H9 (cell line): ENCODE measurements at regions not wholly inside any gene's neighbourhood (a gene's known extent, or its start where the extent isn't known, plus 50 kb on each side); places are given as distances from the start of the nearest gene placed in this dataset.

ENCODE experiments used
- DNase-seq: peaks from one replicate; pipeline ENCODE4 v3.0.0-alpha.2; 2017
- H2AFZ ChIP-seq: one replicate; pipeline ENCODE4 v1.6.1; 2013; ENCODE audit warnings: mild to moderate bottlenecking, low read length, control low read depth, moderate library complexity
- H2AK5ac ChIP-seq: 2 replicates; pipeline ENCODE4 v1.6.1; 2013; ENCODE audit warnings: low read length, control low read depth, mixed read lengths; ENCODE audit not compliant: insufficient read length
- H2BK120ac ChIP-seq: one replicate; pipeline ENCODE4 v1.6.1; 2013; ENCODE audit warnings: low read depth, mild to moderate bottlenecking, low read length, control low read depth, inconsistent platforms; ENCODE audit not compliant: poor library complexity, severe bottlenecking
- H2BK12ac ChIP-seq: 2 replicates; pipeline ENCODE4 v1.6.1; 2013; ENCODE audit warnings: low read length, control low read depth, mixed read lengths, low read depth; ENCODE audit not compliant: insufficient read length
- H2BK15ac ChIP-seq: 2 replicates; pipeline ENCODE4 v1.6.1; 2013; ENCODE audit warnings: low read depth, low read length, control low read depth
- H2BK20ac ChIP-seq: one replicate; pipeline ENCODE4 v1.6.1; 2013; ENCODE audit warnings: low read depth, mild to moderate bottlenecking, low read length, control low read depth, inconsistent platforms; ENCODE audit not compliant: poor library complexity, severe bottlenecking
- H2BK5ac ChIP-seq: 2 replicates; pipeline ENCODE4 v1.6.1; 2013; ENCODE audit warnings: low read length, control low read depth, mixed read lengths; ENCODE audit not compliant: insufficient read length
- H3K14ac ChIP-seq: 2 replicates; pipeline ENCODE4 v1.6.1; 2013; ENCODE audit warnings: low read length, control low read depth; ENCODE audit not compliant: insufficient read depth
- H3K18ac ChIP-seq: 2 replicates; pipeline ENCODE4 v1.6.1; 2013; ENCODE audit warnings: low read depth, mild to moderate bottlenecking, mixed read lengths, low read length, control low read depth; ENCODE audit not compliant: insufficient read length
- H3K23ac ChIP-seq: 2 replicates; pipeline ENCODE4 v1.6.1; 2013; ENCODE audit warnings: low read length, control low read depth, mixed read lengths, low read depth; ENCODE audit not compliant: insufficient read length
- H3K23me2 ChIP-seq: 2 replicates; pipeline ENCODE4 v1.6.1; 2013; ENCODE audit warnings: low read depth, mild to moderate bottlenecking, mixed read lengths, low read length, control low read depth; ENCODE audit not compliant: insufficient read length, poor library complexity, severe bottlenecking
- H3K27ac ChIP-seq: 2 replicates; pipeline ENCODE4 v1.5.1; 2013; ENCODE audit warnings: low read length, control low read depth, mixed read lengths, low read depth; ENCODE audit not compliant: insufficient read length
- H3K27me3 ChIP-seq: 2 replicates; pipeline ENCODE4 v1.6.1; 2013; ENCODE audit warnings: low read length, control low read depth, inconsistent platforms; ENCODE audit not compliant: insufficient read depth
- H3K4ac ChIP-seq: 2 replicates; pipeline ENCODE4 v1.6.1; 2013; ENCODE audit warnings: low read depth, mild to moderate bottlenecking, control low read depth, inconsistent platforms, low read length, moderate library complexity
- H3K4me1 ChIP-seq: 2 replicates; pipeline ENCODE4 v1.6.1; 2013; ENCODE audit warnings: low read length, control low read depth, inconsistent platforms; ENCODE audit not compliant: insufficient read depth
- H3K4me2 ChIP-seq: 2 replicates; pipeline ENCODE4 v1.6.1; 2013; ENCODE audit warnings: low read length, control low read depth, mixed read lengths; ENCODE audit not compliant: insufficient read length, insufficient read depth
- H3K56ac ChIP-seq: 2 replicates; pipeline ENCODE4 v1.6.1; 2013; ENCODE audit warnings: low read depth, mild to moderate bottlenecking, mixed read lengths, low read length, control low read depth; ENCODE audit not compliant: insufficient read length
- H3K79me1 ChIP-seq: 2 replicates; pipeline ENCODE4 v1.6.1; 2013; ENCODE audit warnings: low read depth, mild to moderate bottlenecking, moderate library complexity, low read length, control low read depth, inconsistent platforms; ENCODE audit not compliant: insufficient read depth, poor library complexity, severe bottlenecking
- H3K79me2 ChIP-seq: 2 replicates; pipeline ENCODE4 v1.6.1; 2013; ENCODE audit warnings: low read length, control low read depth, inconsistent platforms; ENCODE audit not compliant: insufficient read depth
- H3K9ac ChIP-seq: 2 replicates; pipeline ENCODE4 v1.6.1; 2013; ENCODE audit warnings: low read length, control low read depth, mixed read lengths; ENCODE audit not compliant: insufficient read length; ENCODE audit errors: extremely low read depth
- H3K9me3 ChIP-seq: one replicate; pipeline ENCODE4 v1.6.1; 2013; ENCODE audit warnings: low read depth, low read length, inconsistent platforms; ENCODE audit not compliant: control insufficient read depth
- H3T11ph ChIP-seq: one replicate; pipeline ENCODE4 v1.6.1; 2013; ENCODE audit warnings: mild to moderate bottlenecking, low read length, control low read depth, inconsistent platforms
- H4K20me1 ChIP-seq: one replicate; pipeline ENCODE4 v1.6.1; 2013; ENCODE audit not compliant: control insufficient read depth, insufficient read length, insufficient read depth
- H4K5ac ChIP-seq: 2 replicates; pipeline ENCODE4 v1.6.1; 2013; ENCODE audit warnings: low read depth, mild to moderate bottlenecking, mixed read lengths, low read length, control low read depth; ENCODE audit not compliant: insufficient read length
- H4K8ac ChIP-seq: replicated peaks from 2 replicates; pipeline ENCODE4 v1.6.1; 2013; ENCODE audit warnings: low read length, control low read depth, mixed read lengths, low read depth; ENCODE audit not compliant: insufficient read length
- H4K91ac ChIP-seq: 2 replicates; pipeline ENCODE4 v1.6.1; 2013; ENCODE audit warnings: low read depth, mild to moderate bottlenecking, moderate library complexity, mixed read lengths, low read length, control low read depth; ENCODE audit not compliant: insufficient read length
- H3K27ac Mint-ChIP-seq, 3 experiments: 2 replicates in 2 of 3; 3 replicates in 1 of 3; pipeline ENCODE4 v1.8.0; 2020 to 2021; ENCODE audit warnings: mixed read lengths in 3 of 3, mild to moderate bottlenecking in 1 of 3, moderate library complexity in 1 of 3
- H3K27me3 Mint-ChIP-seq: 2 replicates; pipeline ENCODE4 v1.8.0; 2021; ENCODE audit warnings: low read depth, mild to moderate bottlenecking, moderate library complexity, mixed read lengths
- H3K36me3 Mint-ChIP-seq, 3 experiments: 2 replicates in 2 of 3; 3 replicates in 1 of 3; pipeline ENCODE4 v1.8.0; 2020 to 2021; ENCODE audit warnings: low read depth in 3 of 3, mixed read lengths in 3 of 3; ENCODE audit not compliant: insufficient read depth in 1 of 3
- H3K4me1 Mint-ChIP-seq, 2 experiments: 2 replicates each; pipeline ENCODE4 v1.8.0; 2020; ENCODE audit warnings: mixed read lengths in 2 of 2
- H3K4me3 Mint-ChIP-seq, 2 experiments: 2 replicates in 1 of 2; 3 replicates in 1 of 2; pipeline ENCODE4 v1.8.0; 2020 to 2021; ENCODE audit warnings: mild to moderate bottlenecking in 2 of 2, mixed read lengths in 2 of 2, moderate library complexity in 1 of 2
- H3K9me3 Mint-ChIP-seq, 2 experiments: 2 replicates in 1 of 2; 3 replicates in 1 of 2; pipeline ENCODE4 v1.8.0; 2020; ENCODE audit warnings: mild to moderate bottlenecking in 2 of 2, mixed read lengths in 2 of 2, moderate library complexity in 1 of 2
- CTCF ChIP-seq: fragments of 200-600 bp; sonication (generic); conservative IDR thresholded peaks from 3 replicates; pipeline ENCODE4 v1.8.0; 2021; ENCODE audit warnings: antibody characterized with exemption, mild to moderate bottlenecking
- WGBS: extraction: QIAGEN DNeasy Blood & Tissue Kit; methylation state at CpG from one replicate; pipeline ENCODE4 v1.1.7; 2013; ENCODE audit warnings: missing lambda C conversion rate, low lambda C conversion rate, mixed read lengths; ENCODE audit not compliant: insufficient read length; ENCODE audit errors: extremely low coverage; 5-methylcytosine and 5-hydroxymethylcytosine counted together

DNA sequence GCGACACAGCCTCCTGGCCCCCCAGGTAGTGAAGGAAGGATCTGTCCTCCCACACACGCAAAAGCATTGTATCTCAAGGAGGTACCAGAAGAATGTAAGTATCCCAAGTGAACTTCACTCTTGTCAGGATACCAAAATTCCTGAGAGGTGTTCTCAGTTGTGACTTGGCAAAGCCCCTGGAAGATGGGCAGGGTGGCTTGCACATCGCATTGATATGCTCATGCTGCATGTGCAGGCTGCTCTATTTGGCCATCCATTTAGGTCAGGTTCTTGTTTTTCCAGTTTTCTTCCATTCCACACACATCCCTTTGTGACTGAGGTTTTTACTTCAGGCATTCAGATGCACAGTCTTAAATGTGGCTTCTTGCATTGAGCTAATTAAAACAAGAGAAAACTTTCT, 382.8 kb downstream of the FOXO1 start:
- Histone ChIP-seq H3K9ac (no peak overlapping the region), H3K4me2 (no peak overlapping the region), H3T11ph (no peak overlapping the region), H3K4ac (no peak overlapping the region), H3K9me3 (no peaks in the 10 kb centered on the region), H3K79me1 (no peaks in the 10 kb centered on the region), H3K27me3 (no peaks in the 10 kb centered on the region), H2BK12ac (no peak overlapping the region), H2BK120ac (no peak overlapping the region), H3K56ac (no peak overlapping the region), H2AFZ (no peak overlapping the region), H2BK20ac (no peak overlapping the region), H3K79me2 (no peaks in the 10 kb centered on the region), H4K20me1 (no peaks in the 10 kb centered on the region), H3K14ac (no peak overlapping the region), H3K4me1 (no peaks in the 10 kb centered on the region; the same call in 1 of the 2 replicates), H4K8ac (no peak overlapping the region), H3K23ac (no peak overlapping the region), H4K91ac (no peak overlapping the region), H3K18ac (no peak overlapping the region), H3K27ac (no peak overlapping the region), H2BK15ac (no peak overlapping the region), H2AK5ac (no peak overlapping the region), H3K23me2 (no peaks in the 10 kb centered on the region), H2BK5ac (no peak overlapping the region), H4K5ac (no peak overlapping the region)
- no CpG with 5 or more reads among the region's 3 CpGs for whole genome bisulfite sequencing
- peaks cover 0 to 2% of the 10 kb centered on the region in 2 experiments; a peak in 1 of 5 replicates for H3K9me3 Mint-ChIP-seq
- no peaks in the 10 kb centered on the region; the same call in 1 of the 2 replicates for H3K27me3 Mint-ChIP-seq
- H3K36me3 Mint-ChIP-seq, result no peaks in the 10 kb centered on the region
- no peak for DNase-seq
- H3K4me3 Mint-ChIP-seq, result no peak overlapping the region
- TF ChIP-seq CTCF, result no peak
- H3K27ac Mint-ChIP-seq, result no peak overlapping the region
- H3K4me1 Mint-ChIP-seq, result no peaks in the 10 kb centered on the region
